ENCODE measurements at regions not wholly inside any gene's neighbourhood (a gene's known extent, or its start where the extent isn't known, plus 50 kb on each side); places are given as distances from the start of the nearest gene placed in this dataset.

DNA sequence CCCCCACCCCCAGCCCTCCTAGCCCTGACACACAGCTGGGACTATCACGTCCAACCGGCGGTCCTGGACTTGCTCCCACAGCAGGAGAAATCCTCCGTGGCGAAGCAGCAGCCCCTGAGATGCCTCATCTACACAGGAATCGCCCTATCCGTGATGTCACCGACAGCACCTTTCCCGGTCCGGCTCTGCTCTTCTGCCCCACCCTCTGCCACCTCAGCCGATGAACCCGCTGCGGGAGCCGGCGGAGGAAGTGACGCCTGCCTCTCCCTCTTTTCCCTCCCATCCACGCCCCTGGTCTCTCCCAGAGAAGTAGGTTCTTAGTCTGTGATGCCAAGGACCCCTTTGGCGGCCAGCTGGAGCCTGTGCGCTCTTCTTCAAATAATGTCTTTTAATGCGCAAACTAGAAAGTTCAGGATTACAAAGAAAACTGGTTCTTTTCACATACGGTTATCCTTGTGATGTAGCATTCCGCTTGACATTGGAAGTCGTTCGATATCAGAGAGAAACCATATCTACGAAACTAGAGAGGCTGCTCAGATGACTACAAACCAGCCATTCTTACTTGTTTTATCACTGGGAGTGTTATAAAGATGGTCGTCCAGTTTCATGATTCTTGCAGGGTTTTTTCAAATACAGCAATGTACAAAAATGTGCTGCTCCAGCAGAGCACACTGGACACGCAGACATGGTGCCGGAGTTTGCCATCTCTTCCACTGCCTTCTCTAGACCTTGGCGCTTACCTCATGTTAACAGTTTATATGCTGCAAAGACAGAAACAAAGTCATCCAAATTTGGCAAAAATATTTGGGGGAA is 120.3 kb downstream of the PPIAL4G start (continued):
- TF ChIP-seq, protein P1, sequence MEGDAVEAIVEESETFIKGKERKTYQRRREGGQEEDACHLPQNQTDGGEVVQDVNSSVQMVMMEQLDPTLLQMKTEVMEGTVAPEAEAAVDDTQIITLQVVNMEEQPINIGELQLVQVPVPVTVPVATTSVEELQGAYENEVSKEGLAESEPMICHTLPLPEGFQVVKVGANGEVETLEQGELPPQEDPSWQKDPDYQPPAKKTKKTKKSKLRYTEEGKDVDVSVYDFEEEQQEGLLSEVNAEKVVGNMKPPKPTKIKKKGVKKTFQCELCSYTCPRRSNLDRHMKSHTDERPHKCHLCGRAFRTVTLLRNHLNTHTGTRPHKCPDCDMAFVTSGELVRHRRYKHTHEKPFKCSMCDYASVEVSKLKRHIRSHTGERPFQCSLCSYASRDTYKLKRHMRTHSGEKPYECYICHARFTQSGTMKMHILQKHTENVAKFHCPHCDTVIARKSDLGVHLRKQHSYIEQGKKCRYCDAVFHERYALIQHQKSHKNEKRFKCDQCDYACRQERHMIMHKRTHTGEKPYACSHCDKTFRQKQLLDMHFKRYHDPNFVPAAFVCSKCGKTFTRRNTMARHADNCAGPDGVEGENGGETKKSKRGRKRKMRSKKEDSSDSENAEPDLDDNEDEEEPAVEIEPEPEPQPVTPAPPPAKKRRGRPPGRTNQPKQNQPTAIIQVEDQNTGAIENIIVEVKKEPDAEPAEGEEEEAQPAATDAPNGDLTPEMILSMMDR (IDR thresholded peaks at IDR 0.05; ENCODE audit: low read depth, low read length, missing input control), result no peak
- TF ChIP-seq TAF1 (conservative IDR thresholded peaks at IDR 0.05) (no peak), HNF4G (IDR thresholded peaks at IDR 0.05) (no peak), GABPA (IDR thresholded peaks at IDR 0.05 in 1 of 2, conservative IDR thresholded peaks at IDR 0.05 in 1 of 2) (no peak), YY1 (IDR thresholded peaks at IDR 0.05) (no peak)
- TF ChIP-seq, protein P2, sequence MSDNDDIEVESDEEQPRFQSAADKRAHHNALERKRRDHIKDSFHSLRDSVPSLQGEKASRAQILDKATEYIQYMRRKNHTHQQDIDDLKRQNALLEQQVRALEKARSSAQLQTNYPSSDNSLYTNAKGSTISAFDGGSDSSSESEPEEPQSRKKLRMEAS (IDR thresholded peaks at IDR 0.05), result no peak
- TF ChIP-seq, protein P3, sequence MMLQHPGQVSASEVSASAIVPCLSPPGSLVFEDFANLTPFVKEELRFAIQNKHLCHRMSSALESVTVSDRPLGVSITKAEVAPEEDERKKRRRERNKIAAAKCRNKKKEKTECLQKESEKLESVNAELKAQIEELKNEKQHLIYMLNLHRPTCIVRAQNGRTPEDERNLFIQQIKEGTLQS (IDR thresholded peaks at IDR 0.05), result no peak

DNA sequence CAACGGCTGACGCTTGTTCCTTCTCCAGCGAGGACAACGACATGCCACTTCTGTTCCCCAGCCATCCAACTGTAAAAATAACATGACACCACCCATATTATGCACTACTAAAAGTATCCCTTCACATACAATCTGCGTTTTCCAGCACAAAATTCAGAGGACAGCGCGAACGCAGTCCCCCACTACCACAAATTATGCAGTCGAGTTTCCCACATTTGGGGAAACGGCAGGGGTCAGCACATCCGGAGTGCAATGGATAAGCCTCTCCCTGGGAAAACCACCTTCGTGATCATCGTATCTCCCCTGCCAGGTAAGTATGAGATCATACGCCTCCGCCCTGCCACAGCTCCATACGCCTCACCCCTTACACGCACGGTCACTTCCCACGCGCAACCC is 120.9 kb downstream of the PPIAL4G start:
- TF ChIP-seq RAD21 (IDR thresholded peaks at IDR 0.05) (no peak), GABPA (IDR thresholded peaks at IDR 0.05 in 1 of 2, conservative IDR thresholded peaks at IDR 0.05 in 1 of 2) (no peak), FOXA2 (IDR thresholded peaks at IDR 0.05) (no peak), EGR1 (IDR thresholded peaks at IDR 0.05; ENCODE audit: low read depth in 2 of 2) (no peak), JUND (IDR thresholded peaks at IDR 0.05) (no peak), FOXA1 (IDR thresholded peaks at IDR 0.05) (no peak), SP1 (IDR thresholded peaks at IDR 0.05) (no peak)
- TF ChIP-seq, protein P4, sequence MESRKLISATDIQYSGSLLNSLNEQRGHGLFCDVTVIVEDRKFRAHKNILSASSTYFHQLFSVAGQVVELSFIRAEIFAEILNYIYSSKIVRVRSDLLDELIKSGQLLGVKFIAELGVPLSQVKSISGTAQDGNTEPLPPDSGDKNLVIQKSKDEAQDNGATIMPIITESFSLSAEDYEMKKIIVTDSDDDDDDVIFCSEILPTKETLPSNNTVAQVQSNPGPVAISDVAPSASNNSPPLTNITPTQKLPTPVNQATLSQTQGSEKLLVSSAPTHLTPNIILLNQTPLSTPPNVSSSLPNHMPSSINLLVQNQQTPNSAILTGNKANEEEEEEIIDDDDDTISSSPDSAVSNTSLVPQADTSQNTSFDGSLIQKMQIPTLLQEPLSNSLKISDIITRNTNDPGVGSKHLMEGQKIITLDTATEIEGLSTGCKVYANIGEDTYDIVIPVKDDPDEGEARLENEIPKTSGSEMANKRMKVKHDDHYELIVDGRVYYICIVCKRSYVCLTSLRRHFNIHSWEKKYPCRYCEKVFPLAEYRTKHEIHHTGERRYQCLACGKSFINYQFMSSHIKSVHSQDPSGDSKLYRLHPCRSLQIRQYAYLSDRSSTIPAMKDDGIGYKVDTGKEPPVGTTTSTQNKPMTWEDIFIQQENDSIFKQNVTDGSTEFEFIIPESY (IDR thresholded peaks at IDR 0.05), result no peak
- TF ChIP-seq, protein P1 (IDR thresholded peaks at IDR 0.05; ENCODE audit: low read depth, low read length, missing input control), result no peak
- TF ChIP-seq, protein P5, sequence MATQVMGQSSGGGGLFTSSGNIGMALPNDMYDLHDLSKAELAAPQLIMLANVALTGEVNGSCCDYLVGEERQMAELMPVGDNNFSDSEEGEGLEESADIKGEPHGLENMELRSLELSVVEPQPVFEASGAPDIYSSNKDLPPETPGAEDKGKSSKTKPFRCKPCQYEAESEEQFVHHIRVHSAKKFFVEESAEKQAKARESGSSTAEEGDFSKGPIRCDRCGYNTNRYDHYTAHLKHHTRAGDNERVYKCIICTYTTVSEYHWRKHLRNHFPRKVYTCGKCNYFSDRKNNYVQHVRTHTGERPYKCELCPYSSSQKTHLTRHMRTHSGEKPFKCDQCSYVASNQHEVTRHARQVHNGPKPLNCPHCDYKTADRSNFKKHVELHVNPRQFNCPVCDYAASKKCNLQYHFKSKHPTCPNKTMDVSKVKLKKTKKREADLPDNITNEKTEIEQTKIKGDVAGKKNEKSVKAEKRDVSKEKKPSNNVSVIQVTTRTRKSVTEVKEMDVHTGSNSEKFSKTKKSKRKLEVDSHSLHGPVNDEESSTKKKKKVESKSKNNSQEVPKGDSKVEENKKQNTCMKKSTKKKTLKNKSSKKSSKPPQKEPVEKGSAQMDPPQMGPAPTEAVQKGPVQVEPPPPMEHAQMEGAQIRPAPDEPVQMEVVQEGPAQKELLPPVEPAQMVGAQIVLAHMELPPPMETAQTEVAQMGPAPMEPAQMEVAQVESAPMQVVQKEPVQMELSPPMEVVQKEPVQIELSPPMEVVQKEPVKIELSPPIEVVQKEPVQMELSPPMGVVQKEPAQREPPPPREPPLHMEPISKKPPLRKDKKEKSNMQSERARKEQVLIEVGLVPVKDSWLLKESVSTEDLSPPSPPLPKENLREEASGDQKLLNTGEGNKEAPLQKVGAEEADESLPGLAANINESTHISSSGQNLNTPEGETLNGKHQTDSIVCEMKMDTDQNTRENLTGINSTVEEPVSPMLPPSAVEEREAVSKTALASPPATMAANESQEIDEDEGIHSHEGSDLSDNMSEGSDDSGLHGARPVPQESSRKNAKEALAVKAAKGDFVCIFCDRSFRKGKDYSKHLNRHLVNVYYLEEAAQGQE (IDR thresholded peaks at IDR 0.05), result no peak
- TF ChIP-seq, protein P3 (IDR thresholded peaks at IDR 0.05), result no peak
- H3K4me1 ChIP-seq (ENCODE audit: control insufficient read depth in 4 of 4, insufficient read depth in 4 of 4, low read length in 3 of 4), result no peaks in the 10 kb centered on the region
- peaks cover 0 to 5% (median 2%) of the 10 kb centered on the region in 4 donors for H3K27me3 ChIP-seq (ENCODE audit: control insufficient read depth in 4 of 4, insufficient read depth in 4 of 4, low read length in 3 of 4)
- peaks cover 0 to 5% (median 0%) of the 10 kb centered on the region in 4 donors for H3K9me3 ChIP-seq (ENCODE audit: control insufficient read depth in 4 of 4, low read length in 3 of 4)
- no peak overlapping the region for H3K4me3 ChIP-seq (ENCODE audit: low read depth in 1 of 3, low read length in 3 of 3)
- no peaks in the 10 kb centered on the region for H3K36me3 ChIP-seq (ENCODE audit: control insufficient read depth in 4 of 4, insufficient read depth in 3 of 4, low read depth in 1 of 4, low read length in 3 of 4)
- 11% methylated on average over 20 of the region's 20 CpGs for WGBS
- DNase-seq (ENCODE audit: low spot score), result no peak
- H3K27ac ChIP-seq (ENCODE audit: low read depth in 1 of 2, low read length in 2 of 2), result no peak overlapping the region
- H3K9ac ChIP-seq (ENCODE audit: low read depth in 1 of 2, low read length in 2 of 2), result no peak overlapping the region

All from liver (tissue), 8 donors.